H1 (cell line): ENCODE measurements at regions not wholly inside any gene's neighbourhood (a gene's known extent, or its start where the extent isn't known, plus 50 kb on each side); places are given as distances from the start of the nearest gene placed in this dataset.

Source experiments
- CTCF ChIA-PET: fragments of 300-600 bp; sonication (Branson Sonifier 250); formaldehyde crosslinking; loops from one replicate; lab custom pipeline; 2021; ENCODE audit not compliant: partially characterized antibody; lab: Charles Lee
- POLR2A ChIA-PET: fragments of 300-600 bp; sonication (Branson Sonifier 250); formaldehyde crosslinking; loops from one replicate; lab custom pipeline; 2021; ENCODE audit warnings: inconsistent platforms; ENCODE audit not compliant: partially characterized antibody; lab: Charles Lee
- DNase-seq, 2 experiments: peaks; one replicate each; pipeline versions ENCODE4 v3.0.0 to v3.0.0-alpha.2; 2010 to 2022; ENCODE audit warnings: low spot score in 2 of 2, low read depth in 1 of 2, mixed read lengths in 1 of 2
- FAIRE-seq: peaks from 2 replicates; lab custom pipeline; 2011; peaks lifted over from hg19 to GRCh38; lab: Jason Lieb, UNC
- H2AFZ ChIP-seq: 2 replicates; pipeline ENCODE4 v1.8.1; 2012; ENCODE audit warnings: low read length, inconsistent platforms
- H2AK5ac ChIP-seq: 2 replicates; pipeline ENCODE4 v1.6.1; 2013; ENCODE audit warnings: low read depth, low read length
- H2BK120ac ChIP-seq: replicated peaks from 2 replicates; pipeline ENCODE3; 2013; ENCODE audit warnings: low read depth, low read length, inconsistent platforms
- H2BK12ac ChIP-seq: 2 replicates; pipeline ENCODE4 v1.6.1; 2013; ENCODE audit warnings: low read depth, low read length
- H2BK15ac ChIP-seq: 2 replicates; pipeline ENCODE4 v1.6.1; 2013; ENCODE audit warnings: low read length
- H2BK20ac ChIP-seq: 2 replicates; pipeline ENCODE4 v1.6.1; 2013; ENCODE audit warnings: low read length
- H2BK5ac ChIP-seq: 2 replicates; pipeline ENCODE4 v1.6.1; 2013; ENCODE audit warnings: low read depth, low read length
- H3K14ac ChIP-seq: 2 replicates; pipeline ENCODE4 v1.6.1; 2013; ENCODE audit warnings: inconsistent platforms; ENCODE audit not compliant: insufficient read length
- H3K18ac ChIP-seq: 2 replicates; pipeline ENCODE4 v1.6.1; 2013; ENCODE audit warnings: low read length; ENCODE audit errors: extremely low read depth
- H3K23ac ChIP-seq: 2 replicates; pipeline ENCODE4 v1.6.1; 2013; ENCODE audit warnings: inconsistent platforms; ENCODE audit not compliant: insufficient read length
- H3K23me2 ChIP-seq: 2 replicates; pipeline ENCODE4 v1.6.1; 2013; ENCODE audit warnings: low read depth, low read length
- H3K27ac ChIP-seq: 2 replicates; pipeline ENCODE4 v1.6.1; 2011; ENCODE audit warnings: low read depth, low read length, inconsistent platforms
- H3K27me3 ChIP-seq, 4 experiments: replicated peaks in 1 of 4; 1 replicate in 1 of 4; 2 replicates in 3 of 4; pipeline versions ENCODE4 v1.6.1 to v1.8.1; 2011 to 2013; ENCODE audit warnings: low read length in 3 of 4, mild to moderate bottlenecking in 3 of 4, inconsistent platforms in 2 of 4, mixed read lengths in 2 of 4, moderate library complexity in 1 of 4; ENCODE audit not compliant: control insufficient read depth in 3 of 4, insufficient read depth in 3 of 4; ENCODE audit errors: extremely low read depth in 1 of 4
- H3K36me3 ChIP-seq, 4 experiments: 2 replicates each; pipeline versions ENCODE4 v1.6.1 to v1.8.1; 2011 to 2013; ENCODE audit warnings: mild to moderate bottlenecking in 4 of 4, low read length in 3 of 4, moderate library complexity in 2 of 4, control low read depth in 1 of 4, inconsistent platforms in 1 of 4; ENCODE audit not compliant: insufficient read depth in 4 of 4, control insufficient read depth in 2 of 4
- H3K4ac ChIP-seq: replicated peaks from 2 replicates; pipeline ENCODE3; 2013; ENCODE audit warnings: low read length, low read depth, mixed read lengths, inconsistent platforms; ENCODE audit not compliant: insufficient read length
- H3K4me1 ChIP-seq, 4 experiments: replicated peaks in 1 of 4; 1 replicate in 1 of 4; 2 replicates in 3 of 4; pipeline versions ENCODE4 v1.6.1 to v1.8.1; 2011 to 2013; ENCODE audit warnings: low read length in 3 of 4, inconsistent platforms in 2 of 4, mixed read lengths in 1 of 4; ENCODE audit not compliant: insufficient read depth in 4 of 4, control insufficient read depth in 3 of 4
- H3K4me2 ChIP-seq, 2 experiments: 2 replicates each; pipeline versions ENCODE4 v1.6.1 to v1.8.1; 2011 to 2013; ENCODE audit warnings: low read depth in 2 of 2, low read length in 2 of 2, control low read depth in 1 of 2, inconsistent platforms in 1 of 2, mild to moderate bottlenecking in 1 of 2; ENCODE audit not compliant: insufficient read depth in 1 of 2
- H3K4me3 ChIP-seq, 4 experiments: fragments of 200-600, 300-600 bp in 1 of 4; sonication (generic), shearing (Covaris generic), sonication (Bioruptor Twin) in 1 of 4; 2 replicates each; pipeline versions ENCODE4 v1.5.1 to v1.8.1; 2011 to 2016; ENCODE audit warnings: low read length in 4 of 4, low read depth in 3 of 4, control low read depth in 2 of 4, inconsistent platforms in 2 of 4, mild to moderate bottlenecking in 2 of 4, mixed read lengths in 1 of 4, moderate library complexity in 1 of 4; ENCODE audit not compliant: insufficient read depth in 2 of 4; ENCODE audit errors: extremely low read depth in 1 of 4
- H3K56ac ChIP-seq: replicated peaks from 2 replicates; pipeline ENCODE3; 2013; ENCODE audit warnings: low read depth, mild to moderate bottlenecking, mixed read lengths, low read length, inconsistent platforms; ENCODE audit not compliant: insufficient read length
- H3K79me1 ChIP-seq: 2 replicates; pipeline ENCODE4 v1.6.1; 2013; ENCODE audit warnings: low read depth, low read length, control low read depth
- H3K79me2 ChIP-seq, 2 experiments: 2 replicates each; pipeline versions ENCODE4 v1.6.1 to v1.8.1; 2012 to 2013; ENCODE audit warnings: low read length in 2 of 2, mild to moderate bottlenecking in 2 of 2, inconsistent platforms in 1 of 2; ENCODE audit not compliant: insufficient read depth in 2 of 2, control insufficient read depth in 1 of 2
- H3K9ac ChIP-seq, 4 experiments: replicated peaks in 1 of 4; 1 replicate in 1 of 4; 2 replicates in 3 of 4; pipeline versions ENCODE4 v1.6.1 to v1.8.1; 2011 to 2013; ENCODE audit warnings: low read depth in 3 of 4, low read length in 3 of 4, control low read depth in 2 of 4, mild to moderate bottlenecking in 2 of 4, moderate library complexity in 2 of 4, inconsistent platforms in 1 of 4; ENCODE audit errors: extremely low read depth in 1 of 4
- H3K9me3 ChIP-seq, 2 experiments: 2 replicates each; pipeline versions ENCODE4 v1.6.1 to v1.8.1; 2012 to 2013; ENCODE audit warnings: mild to moderate bottlenecking in 2 of 2, moderate library complexity in 2 of 2, control low read depth in 1 of 2, inconsistent platforms in 1 of 2, low read depth in 1 of 2, low read length in 1 of 2, mixed read lengths in 1 of 2; ENCODE audit not compliant: insufficient read depth in 2 of 2
- H4K20me1 ChIP-seq, 2 experiments: replicated peaks in 1 of 2; 2 replicates each; pipeline versions ENCODE3 to v1.8.1; 2011 to 2013; ENCODE audit warnings: inconsistent platforms in 2 of 2, low read length in 2 of 2, mild to moderate bottlenecking in 1 of 2; ENCODE audit not compliant: insufficient read depth in 2 of 2, control insufficient read depth in 1 of 2
- H4K5ac ChIP-seq: 2 replicates; pipeline ENCODE4 v1.6.1; 2013; ENCODE audit warnings: low read length, low read depth, mixed read lengths, inconsistent platforms; ENCODE audit not compliant: insufficient read length
- H4K8ac ChIP-seq: 2 replicates; pipeline ENCODE4 v1.8.0; 2013; ENCODE audit warnings: mild to moderate bottlenecking, moderate library complexity, low read length, inconsistent platforms; ENCODE audit not compliant: insufficient read depth; ENCODE audit errors: extremely low read depth
- H4K91ac ChIP-seq: replicated peaks from 2 replicates; pipeline ENCODE3; 2013; ENCODE audit warnings: low read length, mixed read lengths, inconsistent platforms; ENCODE audit not compliant: insufficient read length
- CBX8 ChIP-seq: fragments of 300-800, 300-1000 bp; sonication (generic); IDR thresholded peaks from 2 replicates; pipeline ENCODE4 v1.7.1; 2016; ENCODE audit warnings: low read depth, low read length, borderline replicate concordance
- CEBPB ChIP-seq: IDR thresholded peaks from 2 replicates; pipeline ENCODE4 v1.6.1; 2012; ENCODE audit warnings: low read depth, low read length
- EP300 ChIP-seq, 2 experiments: IDR thresholded peaks; 1 replicate in 1 of 2; 2 replicates in 1 of 2; pipeline ENCODE4 v1.6.1; 2011 to 2012; ENCODE audit warnings: low read depth in 2 of 2, low read length in 2 of 2, mild to moderate bottlenecking in 2 of 2, borderline replicate concordance in 1 of 2, inconsistent platforms in 1 of 2, moderate library complexity in 1 of 2
- HDAC6 ChIP-seq: IDR thresholded peaks from one replicate; pipeline ENCODE4 v1.7.1; 2012; ENCODE audit warnings: low read depth, mild to moderate bottlenecking, inconsistent platforms, low read length, moderate library complexity
- KDM5A ChIP-seq: fragments of 200-600 bp; IDR thresholded peaks from 2 replicates; pipeline ENCODE4 v1.7.1; 2012; ENCODE audit warnings: mild to moderate bottlenecking, low read length, inconsistent platforms, mixed read lengths
- NANOG ChIP-seq: IDR thresholded peaks from 2 replicates; pipeline ENCODE4 v1.6.1; 2011; ENCODE audit warnings: low read length, low read depth, mild to moderate bottlenecking, inconsistent platforms; ENCODE audit not compliant: insufficient read depth, poor library complexity, severe bottlenecking
- RFX5 ChIP-seq: IDR thresholded peaks from 2 replicates; pipeline ENCODE4 v1.6.1; 2011; ENCODE audit warnings: low read depth, low read length, improper control_type of control experiment, borderline replicate concordance
- SIN3A ChIP-seq, 2 experiments: IDR thresholded peaks in 1 of 2; conservative IDR thresholded peaks in 1 of 2; 2 replicates each; pipeline ENCODE4 v1.6.1; 2011 to 2012; ENCODE audit warnings: low read length in 2 of 2, improper control_type of control experiment in 1 of 2, low read depth in 1 of 2, mild to moderate bottlenecking in 1 of 2
- TAF7 ChIP-seq: optimal IDR thresholded peaks from 2 replicates; pipeline ENCODE3; 2011; ENCODE audit warnings: low read depth, mild to moderate bottlenecking, inconsistent platforms, low read length, moderate library complexity, borderline replicate concordance
- TBP ChIP-seq: IDR thresholded peaks from 2 replicates; pipeline ENCODE4 v1.6.1; 2011; ENCODE audit warnings: low read depth, low read length, improper control_type of control experiment
- ZNF274 ChIP-seq: IDR thresholded peaks from 2 replicates; pipeline ENCODE4 v1.7.0; 2012; ENCODE audit warnings: low read length, borderline replicate concordance; ENCODE audit errors: extremely low read depth
- WGBS, 2 experiments: shearing (Covaris generic) in 1 of 2; methylation state at CpG; one replicate each; pipeline versions ENCODE4 v1.1.6 to v1.1.7; 2013 to 2015; ENCODE audit warnings: low lambda C conversion rate in 2 of 2, mixed read lengths in 2 of 2, inconsistent platforms in 1 of 2, low coverage in 1 of 2, missing lambda C conversion rate in 1 of 2; ENCODE audit not compliant: insufficient replicate concordance in 2 of 2, insufficient coverage in 1 of 2, insufficient read length in 1 of 2; ENCODE audit errors: extremely low coverage in 1 of 2, missing lambda C conversion rate in 1 of 2; 5-methylcytosine and 5-hydroxymethylcytosine counted together

DNA sequence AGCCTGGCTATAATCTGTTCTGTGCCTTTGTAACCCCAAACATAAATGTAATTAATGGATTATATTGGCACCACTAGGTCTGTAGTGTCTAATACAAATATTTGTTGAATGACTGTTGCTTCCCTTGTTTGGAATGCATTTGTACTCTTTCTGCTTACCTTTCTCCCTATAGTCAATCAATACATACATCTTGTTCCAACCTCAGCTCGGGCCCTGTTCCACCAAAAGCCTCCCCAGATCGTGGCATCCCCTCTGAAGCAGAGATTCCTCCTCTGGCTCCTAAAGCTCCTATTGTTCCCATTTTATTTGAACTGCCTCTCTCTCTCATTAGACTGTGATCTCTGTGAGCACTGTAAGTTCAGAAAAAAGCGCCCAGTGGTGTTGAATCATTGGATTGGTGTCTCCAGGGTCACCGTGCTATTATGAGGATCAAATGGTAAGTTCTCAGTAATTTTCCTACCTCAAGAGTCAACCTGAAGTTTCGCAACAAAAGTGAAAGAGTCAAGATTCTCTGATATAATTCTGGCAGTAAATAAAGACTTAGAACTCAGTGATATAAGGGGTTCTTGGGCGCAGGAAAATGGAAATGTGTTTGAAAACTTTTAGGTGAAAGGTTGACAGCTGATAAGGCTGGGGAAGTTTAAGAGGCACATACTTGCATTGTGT is 151.5 kb downstream of the KLF5 start:
- Histone ChIP-seq H3K4ac (no peak overlapping the region), H3K23me2 (no peaks in the 10 kb centered on the region), H2AK5ac (no peak overlapping the region), H3K79me2 (no peaks in the 10 kb centered on the region), H2BK5ac (no peak overlapping the region), H2BK15ac (no peak overlapping the region), H3K4me1 (no peaks in the 10 kb centered on the region), H3K56ac (no peak overlapping the region), H3K14ac (no peak overlapping the region), H2AFZ (no peak overlapping the region), H3K79me1 (no peaks in the 10 kb centered on the region), H3K9ac (no peak overlapping the region), H2BK120ac (no peak overlapping the region), H4K5ac (no peak overlapping the region), H3K36me3 (no peaks in the 10 kb centered on the region), H3K4me2 (no peak overlapping the region), H3K18ac (no peak overlapping the region), H4K20me1 (no peaks in the 10 kb centered on the region), H3K27me3 (no peaks in the 10 kb centered on the region), H3K27ac (no peak overlapping the region), H4K8ac (no peak overlapping the region), H3K4me3 (no peak overlapping the region), H3K9me3 (no peaks in the 10 kb centered on the region), H2BK12ac (no peak overlapping the region), H2BK20ac (no peak overlapping the region), H3K23ac (no peak overlapping the region), H4K91ac (no peak overlapping the region)
- no peak for DNase-seq
- ChIA-PET POLR2A (no interaction called here), CTCF (no interaction called here)
- no peak for FAIRE-seq
- 69% methylated on average over 6 of the region's 6 CpGs; no CpG with 5 or more reads in 1 of the 2 experiments for WGBS, 2 experiments
- TF ChIP-seq CEBPB (no peak), ZNF274 (no peak), HDAC6 (no peak), TBP (no peak), KDM5A (no peak), SIN3A (conservative IDR thresholded peaks at IDR 0.05 in 1 of 2, IDR thresholded peaks at IDR 0.05 in 1 of 2; ENCODE audit: low read depth in 1 of 2, low read length in 2 of 2) (no peak), NANOG (no peak), EP300 (IDR thresholded peaks at IDR 0.05; ENCODE audit: borderline replicate concordance in 1 of 2, low read depth in 2 of 2, low read length in 2 of 2) (no peak), RFX5 (no peak), CBX8 (no peak), TAF7 (no peak)
